ENCODE measurements at regions not wholly inside any gene's neighbourhood (a gene's known extent, or its start where the extent isn't known, plus 50 kb on each side); places are given as distances from the start of the nearest gene placed in this dataset.
"Not testable (repeated sequence)": the region's sequence is repeated elsewhere in the genome, so short reads cannot be mapped to it uniquely, and the experiment has no call there.

GRCh38 chr15:85277847-85278370, 102.5 kb upstream of the AKAP13 start:
- DNase-seq (ENCODE audit: low read depth): no peak
- no peak overlapping the region for H3K4me3 ChIP-seq (ENCODE audit: low read length)
- no peak for TF ChIP-seq CTCF (conservative IDR thresholded peaks at IDR 0.05; ENCODE audit: low read depth, low read length)

- TF ChIP-seq CTCF (conservative IDR thresholded peaks at IDR 0.05; ENCODE audit: low read depth, low read length): no peak
- no peak overlapping the region for H3K4me3 ChIP-seq (ENCODE audit: low read length)
- no peak for DNase-seq (ENCODE audit: low read depth)
Observed at GRCh38 chr15:85280203-85280602, 100.2 kb upstream of the AKAP13 start.

- no peak for DNase-seq (ENCODE audit: low read depth)
- no peak overlapping the region for H3K4me3 ChIP-seq (ENCODE audit: low read length)
- TF ChIP-seq CTCF (conservative IDR thresholded peaks at IDR 0.05; ENCODE audit: low read depth, low read length): no peak
Observed at GRCh38 chr15:85281293-85281882, 99.0 kb upstream of the AKAP13 start.

GRCh38 chr15:85282504-85283115, 97.8 kb upstream of the AKAP13 start:
- TF ChIP-seq CTCF (conservative IDR thresholded peaks at IDR 0.05; ENCODE audit: low read depth, low read length): no peak
- no peak for DNase-seq (ENCODE audit: low read depth)
- H3K4me3 ChIP-seq (ENCODE audit: low read length): no peak overlapping the region

- H3K4me3 ChIP-seq (ENCODE audit: low read length); DNase-seq (ENCODE audit: low read depth): not testable (repeated sequence)
Observed at GRCh38 chr15:85283815-85284214, 96.6 kb upstream of the AKAP13 start.

GRCh38 chr15:85284497-85284896, 95.9 kb upstream of the AKAP13 start:
- H3K4me3 ChIP-seq (ENCODE audit: low read length): no peak overlapping the region
- no peak for TF ChIP-seq CTCF (conservative IDR thresholded peaks at IDR 0.05; ENCODE audit: low read depth, low read length)
- DNase-seq (ENCODE audit: low read depth): no peak

GRCh38 chr15:85289677-85290365, 90.6 kb upstream of the AKAP13 start:
- TF ChIP-seq CTCF (conservative IDR thresholded peaks at IDR 0.05; ENCODE audit: low read depth, low read length): peak; percentile 73
- no peak overlapping the region for H3K4me3 ChIP-seq (ENCODE audit: low read length)
- peak; percentile 15 for DNase-seq (ENCODE audit: low read depth)

- not testable (repeated sequence) for H3K4me3 ChIP-seq (ENCODE audit: low read length); DNase-seq (ENCODE audit: low read depth)
Observed at GRCh38 chr15:85292583-85292982, 87.8 kb upstream of the AKAP13 start.
